K562 (cell line): ENCODE measurements at regions not wholly inside any gene's neighbourhood (a gene's known extent, or its start where the extent isn't known, plus 50 kb on each side); places are given as distances from the start of the nearest gene placed in this dataset.

ENCODE experiments used
- E2F4 ChIP-seq: sonication (generic); formaldehyde crosslinking; IDR thresholded peaks from 2 replicates; pipeline ENCODE4 v1.8.0; 2022; ENCODE audit warnings: mild to moderate bottlenecking, low read depth, missing genetic modification reagents
- ETS1 ChIP-seq: conservative IDR thresholded peaks from 2 replicates; pipeline ENCODE4 v1.6.1; 2011; ENCODE audit warnings: low read depth, mild to moderate bottlenecking, low read length; ENCODE audit not compliant: control insufficient read depth
- JUNB ChIP-seq: fragments of 450-650 bp; formaldehyde crosslinking; conservative IDR thresholded peaks from 2 replicates; pipeline ENCODE4 v1.4.0; 2020; ENCODE audit warnings: mild to moderate bottlenecking
- KAT8 ChIP-seq: fragments of 450-650 bp; IDR thresholded peaks from 2 replicates; pipeline ENCODE4 v1.6.1; 2016; ENCODE audit warnings: low read depth, mild to moderate bottlenecking
- POLR2AphosphoS2 ChIP-seq: IDR thresholded peaks from 2 replicates; pipeline ENCODE4 v1.6.1; 2012; ENCODE audit warnings: low read length, improper control_type of control experiment
- PRPF4 ChIP-seq: fragments of 200-400 bp; formaldehyde crosslinking; IDR thresholded peaks from one replicate; pipeline ENCODE4 v1.6.1; 2017; ENCODE audit warnings: low read length, low read depth, mild to moderate bottlenecking; ENCODE audit not compliant: insufficient read depth, poor library complexity, severe bottlenecking
- SIN3A ChIP-seq, 2 experiments: fragments of 150-350 bp in 1 of 2; IDR thresholded peaks; 2 replicates each; pipeline ENCODE4 v1.6.1; 2011 to 2016; ENCODE audit warnings: borderline replicate concordance in 2 of 2, low read depth in 2 of 2, low read length in 2 of 2, mild to moderate bottlenecking in 2 of 2, moderate library complexity in 2 of 2; ENCODE audit not compliant: control insufficient read depth in 1 of 2
- TBL1XR1 ChIP-seq, 2 experiments: IDR thresholded peaks; 2 replicates each; pipeline ENCODE4 v1.6.1; 2012; ENCODE audit warnings: improper control_type of control experiment in 2 of 2, low read length in 2 of 2, mild to moderate bottlenecking in 1 of 2
- ZBTB33 ChIP-seq: sonication (generic); formaldehyde crosslinking; IDR thresholded peaks from 2 replicates; pipeline ENCODE4 v1.8.1; 2023; ENCODE audit warnings: mild to moderate bottlenecking, missing genetic modification reagents
- ZNF79 ChIP-seq: fragments of 250-450 bp; sonication (Bioruptor Pico); IDR thresholded peaks from 2 replicates; pipeline ENCODE4 v1.4.0; 2020; ENCODE audit warnings: low read depth, mild to moderate bottlenecking, moderate library complexity

- TF ChIP-seq SIN3A (IDR thresholded peaks at IDR 0.05; ENCODE audit: borderline replicate concordance in 2 of 2, control insufficient read depth in 1 of 2, low read depth in 2 of 2, low read length in 2 of 2) (no peak), PRPF4 (no peak), ZBTB33 (CRISPR knock-in tag) (no peak), ZNF79 (CRISPR knock-in tag) (no peak), E2F4 (CRISPR knock-in tag) (no peak), JUNB (CRISPR knock-in tag) (no peak), ETS1 (no peak), POLR2AphosphoS2 (no peak), KAT8 (no peak), TBL1XR1 (IDR thresholded peaks at IDR 0.05; ENCODE audit: low read length in 2 of 2) (no peak)
These were observed 50.4 kb upstream of the STUM start (continued) for GRCh38 chr1:226497991-226498639.
